ENCODE measurements at regions not wholly inside any gene's neighbourhood (a gene's known extent, or its start where the extent isn't known, plus 50 kb on each side); places are given as distances from the start of the nearest gene placed in this dataset.

DNA sequence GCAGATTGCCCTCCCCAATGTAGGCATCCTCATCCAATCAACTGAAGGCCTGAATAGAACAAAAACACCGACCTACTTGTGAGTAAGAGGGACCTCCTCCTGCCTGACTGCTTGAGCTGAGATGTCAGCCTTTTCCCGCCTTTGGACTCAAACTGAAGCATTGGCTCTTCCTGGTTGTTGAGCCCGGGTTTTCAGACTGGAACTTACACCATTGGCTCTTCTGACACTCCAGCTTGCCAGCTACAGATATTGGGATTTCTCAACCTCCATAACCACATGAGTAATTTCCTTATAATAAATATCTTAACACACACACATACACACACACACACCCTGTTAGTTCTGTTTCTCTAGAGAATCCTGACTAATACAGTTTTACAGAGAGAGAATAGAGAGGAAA, 173.4 kb upstream of the NTF3 start:
- Mint-ChIP-seq H3K4me1 (ENCODE audit: low read depth, unreplicated experiment) (no peaks in the 10 kb centered on the region), H3K27ac (ENCODE audit: unreplicated experiment) (no peak overlapping the region), H3K27me3 (ENCODE audit: unreplicated experiment) (no peaks in the 10 kb centered on the region), H3K4me3 (ENCODE audit: unreplicated experiment) (no peak overlapping the region), H3K9me3 (ENCODE audit: unreplicated experiment) (no peaks in the 10 kb centered on the region), H3K36me3 (ENCODE audit: unreplicated experiment) (no peaks in the 10 kb centered on the region)
- no peak for DNase-seq
- TF ChIP-seq CTCF (IDR thresholded peaks at IDR 0.05; ENCODE audit: partially characterized antibody, unreplicated experiment) = no peak

DNA sequence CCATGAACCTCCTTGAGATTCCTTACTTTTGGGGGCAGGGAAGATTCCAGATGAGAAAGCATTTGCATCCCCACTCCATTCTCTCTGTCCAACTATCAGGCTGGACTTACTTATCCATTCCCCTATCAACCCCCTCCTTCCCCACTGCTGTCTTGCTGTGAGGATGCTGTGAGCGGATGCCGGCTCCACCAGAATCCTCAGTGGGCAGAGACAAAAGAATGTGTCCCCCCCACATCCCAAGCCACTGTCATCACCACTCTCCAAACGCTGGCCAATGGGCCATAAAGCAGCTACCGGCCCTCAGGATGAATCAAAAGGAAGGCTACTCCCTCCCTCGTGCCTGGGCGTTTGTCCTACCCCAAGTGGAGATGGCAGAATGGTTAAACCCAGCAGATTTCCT, 173.0 kb upstream of the NTF3 start:
- Mint-ChIP-seq H3K27ac (ENCODE audit: unreplicated experiment) (no peak overlapping the region), H3K27me3 (ENCODE audit: unreplicated experiment) (no peaks in the 10 kb centered on the region), H3K36me3 (ENCODE audit: unreplicated experiment) (no peaks in the 10 kb centered on the region), H3K4me3 (ENCODE audit: unreplicated experiment) (no peak overlapping the region), H3K9me3 (ENCODE audit: unreplicated experiment) (no peaks in the 10 kb centered on the region), H3K4me1 (ENCODE audit: low read depth, unreplicated experiment) (no peaks in the 10 kb centered on the region)
- DNase-seq = no peak
- TF ChIP-seq CTCF (IDR thresholded peaks at IDR 0.05; ENCODE audit: partially characterized antibody, unreplicated experiment) = no peak

DNA sequence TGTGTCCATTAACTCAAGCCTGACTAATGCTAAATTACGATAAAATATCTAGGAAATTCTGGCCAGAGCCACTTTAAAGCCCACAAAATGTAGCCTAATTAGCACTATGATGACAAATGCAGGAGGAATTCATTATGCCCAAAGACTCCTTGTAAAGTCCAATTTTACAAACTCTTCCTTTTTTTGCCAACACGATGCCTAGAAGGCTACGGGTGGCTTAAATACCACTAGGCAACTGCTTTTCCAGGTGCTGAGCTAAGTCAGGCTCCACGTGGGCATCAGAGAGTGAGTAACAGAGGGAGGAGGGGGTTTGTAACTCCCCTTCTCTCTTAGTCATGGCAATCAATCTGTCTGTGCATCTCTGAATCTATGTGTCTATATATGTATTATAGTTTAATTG, 172.4 kb upstream of the NTF3 start:
- TF ChIP-seq CTCF (IDR thresholded peaks at IDR 0.05; ENCODE audit: partially characterized antibody, unreplicated experiment) = no peak
- no peak for DNase-seq
- no peaks in the 10 kb centered on the region for H3K9me3 Mint-ChIP-seq (ENCODE audit: unreplicated experiment)
- H3K27ac Mint-ChIP-seq (ENCODE audit: unreplicated experiment) = no peak overlapping the region
- H3K4me3 Mint-ChIP-seq (ENCODE audit: unreplicated experiment) = no peak overlapping the region
- no peaks in the 10 kb centered on the region for H3K27me3 Mint-ChIP-seq (ENCODE audit: unreplicated experiment)
- H3K36me3 Mint-ChIP-seq (ENCODE audit: unreplicated experiment) = no peaks in the 10 kb centered on the region
- H3K4me1 Mint-ChIP-seq (ENCODE audit: low read depth, unreplicated experiment) = no peaks in the 10 kb centered on the region

DNA sequence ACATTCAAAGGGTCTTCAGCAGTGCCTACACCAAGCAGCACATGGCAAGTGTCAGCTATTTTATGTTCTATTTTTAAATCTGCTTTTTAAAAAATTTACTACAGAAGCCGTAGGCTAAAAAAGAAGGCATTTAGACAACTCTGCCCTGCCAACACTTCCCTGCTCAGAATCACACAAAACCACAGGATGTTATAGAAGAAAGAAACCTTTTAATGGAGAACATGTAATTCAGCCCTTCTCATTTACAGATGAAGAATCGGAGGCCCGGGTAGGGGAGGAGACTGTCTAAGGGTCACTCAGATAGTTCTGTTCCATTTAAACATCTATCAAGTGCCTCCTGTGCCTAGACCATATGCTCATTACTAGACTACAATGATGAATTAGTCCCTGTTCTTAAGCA, 171.8 kb upstream of the NTF3 start:
- Mint-ChIP-seq H3K27ac (ENCODE audit: unreplicated experiment) (no peak overlapping the region), H3K4me3 (ENCODE audit: unreplicated experiment) (no peak overlapping the region), H3K9me3 (ENCODE audit: unreplicated experiment) (no peaks in the 10 kb centered on the region), H3K36me3 (ENCODE audit: unreplicated experiment) (peaks cover 4% of the 10 kb centered on the region), H3K4me1 (ENCODE audit: low read depth, unreplicated experiment) (no peaks in the 10 kb centered on the region), H3K27me3 (ENCODE audit: unreplicated experiment) (no peaks in the 10 kb centered on the region)
- no peak for DNase-seq
- TF ChIP-seq CTCF (IDR thresholded peaks at IDR 0.05; ENCODE audit: partially characterized antibody, unreplicated experiment) = no peak

- no peaks in the 10 kb centered on the region for H3K27me3 Mint-ChIP-seq (ENCODE audit: unreplicated experiment)
- H3K4me1 Mint-ChIP-seq (ENCODE audit: low read depth, unreplicated experiment) = no peaks in the 10 kb centered on the region
- no peak overlapping the region for H3K4me3 Mint-ChIP-seq (ENCODE audit: unreplicated experiment)
- no peak overlapping the region for H3K27ac Mint-ChIP-seq (ENCODE audit: unreplicated experiment)
- peaks cover 4% of the 10 kb centered on the region for H3K36me3 Mint-ChIP-seq (ENCODE audit: unreplicated experiment)
- no peak for TF ChIP-seq CTCF (IDR thresholded peaks at IDR 0.05; ENCODE audit: partially characterized antibody, unreplicated experiment)
- H3K9me3 Mint-ChIP-seq (ENCODE audit: unreplicated experiment) = no peaks in the 10 kb centered on the region
- DNase-seq = no peak
Measured at GRCh38 chr12:5260591-5261086, 171.3 kb upstream of the NTF3 start.

All from glutamatergic neuron (in vitro differentiated cells).